ENCODE measurements at regions not wholly inside any gene's neighbourhood (a gene's known extent, or its start where the extent isn't known, plus 50 kb on each side); places are given as distances from the start of the nearest gene placed in this dataset.

GRCh38 chr1:62926681-62927252, 142.8 kb downstream of the ATG4C start:
- no peaks in the 10 kb centered on the region for H3K9me1 ChIP-seq (ENCODE audit: control insufficient read depth, extremely low read depth, insufficient read depth, low read length)
- peaks cover 4% of the 10 kb centered on the region for H3K27me3 ChIP-seq (ENCODE audit: control insufficient read depth, extremely low read depth, insufficient read depth, low read length)
- no peaks in the 10 kb centered on the region for H4K20me1 ChIP-seq (ENCODE audit: control insufficient read depth, extremely low read depth, insufficient read depth, low read length)
- DNase-seq (ENCODE audit: low read depth, low spot score) (no peak), FAIRE-seq (no peak)
- H3K4me1 ChIP-seq (ENCODE audit: control insufficient read depth, extremely low read depth, insufficient read depth, low read length): no peaks in the 10 kb centered on the region
- no peak overlapping the region for H3K27ac ChIP-seq (ENCODE audit: control insufficient read depth, insufficient read depth, low read length)
- no peak for TF ChIP-seq EZH2 (IDR thresholded peaks at IDR 0.05; ENCODE audit: low read length)
- TF ChIP-seq, protein P1, sequence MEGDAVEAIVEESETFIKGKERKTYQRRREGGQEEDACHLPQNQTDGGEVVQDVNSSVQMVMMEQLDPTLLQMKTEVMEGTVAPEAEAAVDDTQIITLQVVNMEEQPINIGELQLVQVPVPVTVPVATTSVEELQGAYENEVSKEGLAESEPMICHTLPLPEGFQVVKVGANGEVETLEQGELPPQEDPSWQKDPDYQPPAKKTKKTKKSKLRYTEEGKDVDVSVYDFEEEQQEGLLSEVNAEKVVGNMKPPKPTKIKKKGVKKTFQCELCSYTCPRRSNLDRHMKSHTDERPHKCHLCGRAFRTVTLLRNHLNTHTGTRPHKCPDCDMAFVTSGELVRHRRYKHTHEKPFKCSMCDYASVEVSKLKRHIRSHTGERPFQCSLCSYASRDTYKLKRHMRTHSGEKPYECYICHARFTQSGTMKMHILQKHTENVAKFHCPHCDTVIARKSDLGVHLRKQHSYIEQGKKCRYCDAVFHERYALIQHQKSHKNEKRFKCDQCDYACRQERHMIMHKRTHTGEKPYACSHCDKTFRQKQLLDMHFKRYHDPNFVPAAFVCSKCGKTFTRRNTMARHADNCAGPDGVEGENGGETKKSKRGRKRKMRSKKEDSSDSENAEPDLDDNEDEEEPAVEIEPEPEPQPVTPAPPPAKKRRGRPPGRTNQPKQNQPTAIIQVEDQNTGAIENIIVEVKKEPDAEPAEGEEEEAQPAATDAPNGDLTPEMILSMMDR (optimal IDR thresholded peaks at IDR 0.05 in 1 of 3, IDR thresholded peaks at IDR 0.05 in 1 of 3, conservative IDR thresholded peaks at IDR 0.05 in 1 of 3; ENCODE audit: extremely low read depth in 1 of 3, insufficient read depth in 2 of 3, low read length in 3 of 3): peak in 1 of 3 experiments; percentile 9
- dilution Hi-C loops (cut with MboI; ENCODE audit: extremely low pct_ligation_motif_present, low sequenced_read_pairs): no loop called here
- H3K79me2 ChIP-seq (ENCODE audit: control insufficient read depth, insufficient read depth, low read length): no peaks in the 10 kb centered on the region
- H3K4me3 ChIP-seq (ENCODE audit: control insufficient read depth in 2 of 3, extremely low read depth in 1 of 3, insufficient read depth in 2 of 3, low read depth in 1 of 3, low read length in 3 of 3): no peak overlapping the region
- H2AFZ ChIP-seq (ENCODE audit: control insufficient read depth, low read length): no peak overlapping the region
- H3K9me3 ChIP-seq (ENCODE audit: control insufficient read depth, low read depth, low read length): no peaks in the 10 kb centered on the region
- no peaks in the 10 kb centered on the region for H3K36me3 ChIP-seq (ENCODE audit: control insufficient read depth in 2 of 2, extremely low read depth in 1 of 2, insufficient read depth in 2 of 2, low read length in 2 of 2)
- no peak overlapping the region for H3K9ac ChIP-seq (ENCODE audit: control insufficient read depth, extremely low read depth, insufficient read depth, low read length)
- no peak overlapping the region for H3K4me2 ChIP-seq (ENCODE audit: control insufficient read depth, extremely low read depth, insufficient read depth, low read depth, low read length)

- H3K9me1 ChIP-seq (ENCODE audit: control insufficient read depth, extremely low read depth, insufficient read depth, low read length): no peaks in the 10 kb centered on the region
- peaks cover 4% of the 10 kb centered on the region for H3K27me3 ChIP-seq (ENCODE audit: control insufficient read depth, extremely low read depth, insufficient read depth, low read length)
- no peaks in the 10 kb centered on the region for H3K36me3 ChIP-seq (ENCODE audit: control insufficient read depth in 2 of 2, extremely low read depth in 1 of 2, insufficient read depth in 2 of 2, low read length in 2 of 2)
- no peak overlapping the region for H3K4me2 ChIP-seq (ENCODE audit: control insufficient read depth, extremely low read depth, insufficient read depth, low read depth, low read length)
- FAIRE-seq (no peak), DNase-seq (ENCODE audit: low read depth, low spot score) (no peak)
- H3K9ac ChIP-seq (ENCODE audit: control insufficient read depth, extremely low read depth, insufficient read depth, low read length): no peak overlapping the region
- H3K79me2 ChIP-seq (ENCODE audit: control insufficient read depth, insufficient read depth, low read length): no peaks in the 10 kb centered on the region
- TF ChIP-seq, protein P1 (optimal IDR thresholded peaks at IDR 0.05 in 1 of 3, IDR thresholded peaks at IDR 0.05 in 1 of 3, conservative IDR thresholded peaks at IDR 0.05 in 1 of 3; ENCODE audit: extremely low read depth in 1 of 3, insufficient read depth in 2 of 3, low read length in 3 of 3): no peak
- no peak for TF ChIP-seq EZH2 (IDR thresholded peaks at IDR 0.05; ENCODE audit: low read length)
- H4K20me1 ChIP-seq (ENCODE audit: control insufficient read depth, extremely low read depth, insufficient read depth, low read length): no peaks in the 10 kb centered on the region
- dilution Hi-C loops (cut with MboI; ENCODE audit: extremely low pct_ligation_motif_present, low sequenced_read_pairs): no loop called here
- no peaks in the 10 kb centered on the region for H3K4me1 ChIP-seq (ENCODE audit: control insufficient read depth, extremely low read depth, insufficient read depth, low read length)
- H3K4me3 ChIP-seq (ENCODE audit: control insufficient read depth in 2 of 3, extremely low read depth in 1 of 3, insufficient read depth in 2 of 3, low read depth in 1 of 3, low read length in 3 of 3): no peak overlapping the region
- H3K9me3 ChIP-seq (ENCODE audit: control insufficient read depth, low read depth, low read length): no peaks in the 10 kb centered on the region
- H2AFZ ChIP-seq (ENCODE audit: control insufficient read depth, low read length): no peak overlapping the region
- no peak overlapping the region for H3K27ac ChIP-seq (ENCODE audit: control insufficient read depth, insufficient read depth, low read length)
These were observed 145.0 kb downstream of the ATG4C start for GRCh38 chr1:62928885-62929284.

Data from keratinocyte (primary cell).